Mesodermal cell (in vitro differentiated cells): ENCODE measurements at regions not wholly inside any gene's neighbourhood (a gene's known extent, or its start where the extent isn't known, plus 50 kb on each side); places are given as distances from the start of the nearest gene placed in this dataset.

Experiments
- H3K27ac ChIP-seq: 2 replicates; pipeline ENCODE4 v1.7.0; 2013; ENCODE audit warnings: mild to moderate bottlenecking, low read depth, low read length, moderate library complexity; ENCODE audit not compliant: severe bottlenecking
- H3K36me3 ChIP-seq: 2 replicates; pipeline ENCODE4 v1.7.1; 2013; ENCODE audit warnings: mild to moderate bottlenecking, low read length, moderate library complexity; ENCODE audit not compliant: control insufficient read depth, insufficient read depth
- H3K4me1 ChIP-seq: one replicate; pipeline ENCODE4 v1.7.1; 2013; ENCODE audit warnings: mild to moderate bottlenecking, low read length; ENCODE audit not compliant: insufficient read depth, control insufficient read depth, poor library complexity, severe bottlenecking
- H3K4me3 ChIP-seq: 2 replicates; pipeline ENCODE4 v1.7.0; 2013; ENCODE audit warnings: low read length, control low read depth, mild to moderate bottlenecking; ENCODE audit not compliant: insufficient read depth, poor library complexity, severe bottlenecking; ENCODE audit errors: extremely low read depth
- H3K9me3 ChIP-seq: 2 replicates; pipeline ENCODE4 v1.7.1; 2013; ENCODE audit warnings: mild to moderate bottlenecking, low read length, moderate library complexity; ENCODE audit not compliant: control insufficient read depth
- WGBS, 2 experiments: methylation state at CpG; one replicate each; pipeline ENCODE4 v1.1.5; 2013; ENCODE audit warnings: missing lambda C conversion rate in 2 of 2; ENCODE audit not compliant: insufficient coverage in 2 of 2; 5-methylcytosine and 5-hydroxymethylcytosine counted together

GRCh38 chr3:94256888-94257813, 194.3 kb downstream of the NSUN3 start:
- Histone ChIP-seq H3K4me3 (no peak overlapping the region), H3K9me3 (peaks cover 8% of the 10 kb centered on the region), H3K4me1 (no peaks in the 10 kb centered on the region), H3K36me3 (no peaks in the 10 kb centered on the region), H3K27ac (no peak overlapping the region)
- WGBS, 2 experiments = 72 to 83% methylated on average over 3 to 4 of the region's 5 CpGs

GRCh38 chr3:94258851-94259250, 196.0 kb downstream of the NSUN3 start:
- H3K36me3 ChIP-seq = no peaks in the 10 kb centered on the region
- H3K4me1 ChIP-seq = no peaks in the 10 kb centered on the region
- H3K4me3 ChIP-seq = no peak overlapping the region
- no peak overlapping the region for H3K27ac ChIP-seq
- H3K9me3 ChIP-seq = peaks cover 8% of the 10 kb centered on the region

- 81 to 100% methylated on average over 1 of the region's 1 CpG for WGBS, 2 experiments
- no peaks in the 10 kb centered on the region for H3K4me1 ChIP-seq
- no peak overlapping the region for H3K4me3 ChIP-seq
- H3K27ac ChIP-seq = no peak overlapping the region
- H3K9me3 ChIP-seq = peaks cover 8% of the 10 kb centered on the region
- H3K36me3 ChIP-seq = no peaks in the 10 kb centered on the region
Observed at GRCh38 chr3:94259291-94259690, 196.4 kb downstream of the NSUN3 start.

- Histone ChIP-seq H3K4me1 (no peaks in the 10 kb centered on the region), H3K9me3 (no peaks in the 10 kb centered on the region), H3K36me3 (no peaks in the 10 kb centered on the region), H3K4me3 (no peak overlapping the region), H3K27ac (no peak overlapping the region)
- no CpG with 5 or more reads among the region's 2 CpGs for WGBS, 2 experiments
Observed at GRCh38 chr3:94269763-94270162, 206.9 kb downstream of the NSUN3 start.

GRCh38 chr3:94272016-94272415, 209.2 kb downstream of the NSUN3 start:
- no CpG with 5 or more reads among the region's 1 CpG for WGBS, 2 experiments
- H3K9me3 ChIP-seq = no peaks in the 10 kb centered on the region
- H3K4me1 ChIP-seq = no peaks in the 10 kb centered on the region
- H3K36me3 ChIP-seq = no peaks in the 10 kb centered on the region
- H3K27ac ChIP-seq = no peak overlapping the region
- H3K4me3 ChIP-seq = no peak overlapping the region

- WGBS, 2 experiments = 89 to 100% methylated on average over 3 to 4 of the region's 4 CpGs
- no peaks in the 10 kb centered on the region for H3K4me1 ChIP-seq
- H3K9me3 ChIP-seq = no peaks in the 10 kb centered on the region
- no peak overlapping the region for H3K4me3 ChIP-seq
- H3K27ac ChIP-seq = no peak overlapping the region
- no peaks in the 10 kb centered on the region for H3K36me3 ChIP-seq
Observed at GRCh38 chr3:94280958-94281357, 218.1 kb downstream of the NSUN3 start.

GRCh38 chr3:94285872-94286271, 223.0 kb downstream of the NSUN3 start:
- no peak overlapping the region for H3K27ac ChIP-seq
- no peak overlapping the region for H3K4me3 ChIP-seq
- no peaks in the 10 kb centered on the region for H3K36me3 ChIP-seq
- no peaks in the 10 kb centered on the region for H3K4me1 ChIP-seq
- no peaks in the 10 kb centered on the region for H3K9me3 ChIP-seq

- WGBS, 2 experiments = 90% methylated on average over 2 of the region's 2 CpGs; no CpG with 5 or more reads in 1 of the 2 experiments
- Histone ChIP-seq H3K9me3 (no peaks in the 10 kb centered on the region), H3K36me3 (no peaks in the 10 kb centered on the region)
Observed at GRCh38 chr3:94291686-94292085, 228.8 kb downstream of the NSUN3 start.

GRCh38 chr3:94292151-94292550, 229.3 kb downstream of the NSUN3 start:
- H3K9me3 ChIP-seq = no peaks in the 10 kb centered on the region
- H3K36me3 ChIP-seq = no peaks in the 10 kb centered on the region
- H3K27ac ChIP-seq = no peak overlapping the region
- H3K4me3 ChIP-seq = no peak overlapping the region
- H3K4me1 ChIP-seq = no peaks in the 10 kb centered on the region

More at GRCh38 chr3:94291686-94292085, 228.8 kb downstream of the NSUN3 start:
- no peaks in the 10 kb centered on the region for H3K4me1 ChIP-seq
- H3K4me3 ChIP-seq = no peak overlapping the region
- no peak overlapping the region for H3K27ac ChIP-seq

- Histone ChIP-seq H3K36me3 (no peaks in the 10 kb centered on the region), H3K27ac (no peak overlapping the region), H3K4me3 (no peak overlapping the region), H3K9me3 (no peaks in the 10 kb centered on the region), H3K4me1 (no peaks in the 10 kb centered on the region)
Observed at GRCh38 chr3:94293793-94294195, 230.9 kb downstream of the NSUN3 start.

GRCh38 chr3:94294806-94295205, 231.9 kb downstream of the NSUN3 start:
- WGBS, 2 experiments = no CpG with 5 or more reads among the region's 1 CpG
- Histone ChIP-seq H3K36me3 (no peaks in the 10 kb centered on the region), H3K4me1 (no peaks in the 10 kb centered on the region)

More at GRCh38 chr3:94294806-94295205, 231.9 kb downstream of the NSUN3 start:
- no peak overlapping the region for H3K4me3 ChIP-seq
- no peak overlapping the region for H3K27ac ChIP-seq
- no peaks in the 10 kb centered on the region for H3K9me3 ChIP-seq
